IMR-90 (cell line): ENCODE measurements at regions not wholly inside any gene's neighbourhood (a gene's known extent, or its start where the extent isn't known, plus 50 kb on each side); places are given as distances from the start of the nearest gene placed in this dataset.

Experiments
- BHLHE40 ChIP-seq: fragments of 150-350 bp; IDR thresholded peaks from 2 replicates; pipeline ENCODE4 v1.6.1; 2016; ENCODE audit warnings: mild to moderate bottlenecking, low read depth, low read length
- CEBPB ChIP-seq: IDR thresholded peaks from 2 replicates; pipeline ENCODE4 v1.6.1; 2012; ENCODE audit warnings: low read depth, low read length, improper control_type of control experiment
- CHD1 ChIP-seq: IDR thresholded peaks from 2 replicates; pipeline ENCODE4 v1.6.1; 2012; ENCODE audit warnings: low read depth, low read length, improper control_type of control experiment
- CTCF ChIP-seq: conservative IDR thresholded peaks from 2 replicates; pipeline ENCODE4 v1.5.1; 2012; ENCODE audit warnings: mild to moderate bottlenecking, low read depth, low read length, improper control_type of control experiment
- MAFK ChIP-seq: IDR thresholded peaks from 2 replicates; pipeline ENCODE4 v1.6.1; 2012; ENCODE audit warnings: low read depth, low read length, improper control_type of control experiment
- MAZ ChIP-seq: IDR thresholded peaks from 2 replicates; pipeline ENCODE4 v1.6.1; 2012; ENCODE audit warnings: low read depth, mild to moderate bottlenecking, low read length, improper control_type of control experiment, moderate library complexity, borderline replicate concordance
- MXI1 ChIP-seq: IDR thresholded peaks from 2 replicates; pipeline ENCODE4 v1.6.1; 2012; ENCODE audit warnings: low read depth, mild to moderate bottlenecking, low read length, moderate library complexity, borderline replicate concordance
- POLR2A ChIP-seq: IDR thresholded peaks from 2 replicates; pipeline ENCODE4 v1.6.1; 2012; ENCODE audit warnings: mild to moderate bottlenecking, low read depth, low read length
- RAD21 ChIP-seq: IDR thresholded peaks from 2 replicates; pipeline ENCODE4 v1.6.1; 2012; ENCODE audit warnings: low read length, improper control_type of control experiment
- RCOR1 ChIP-seq: IDR thresholded peaks from 2 replicates; pipeline ENCODE4 v1.6.1; 2012; ENCODE audit warnings: mild to moderate bottlenecking, low read length, improper control_type of control experiment; ENCODE audit not compliant: insufficient replicate concordance
- RFX5 ChIP-seq: IDR thresholded peaks from 2 replicates; pipeline ENCODE4 v1.8.0; 2012; ENCODE audit warnings: low read depth, mild to moderate bottlenecking, low read length, moderate library complexity
- SMC3 ChIP-seq: fragments of 150-350 bp; IDR thresholded peaks from 2 replicates; pipeline ENCODE4 v1.6.1; 2016; ENCODE audit warnings: low read depth, mild to moderate bottlenecking, antibody characterized with exemption, low read length, moderate library complexity
- USF2 ChIP-seq: fragments of 150-350 bp; IDR thresholded peaks from 2 replicates; pipeline ENCODE4 v1.6.1; 2017; ENCODE audit warnings: mild to moderate bottlenecking, antibody characterized with exemption, low read length, low read depth

GRCh38 chr11:109350091-109350490, 71.9 kb upstream of the C11orf87 start:
- TF ChIP-seq MAZ (no peak), POLR2A (no peak), RAD21 (no peak), CTCF (no peak), MAFK (no peak), SMC3 (no peak), RFX5 (no peak), BHLHE40 (no peak), CEBPB (no peak), USF2 (no peak), MXI1 (no peak), RCOR1 (no peak), CHD1 (no peak)
